DOHH2 (cell line): ENCODE measurements at regions not wholly inside any gene's neighbourhood (a gene's known extent, or its start where the extent isn't known, plus 50 kb on each side); places are given as distances from the start of the nearest gene placed in this dataset.

Source experiments
- CTCF ChIP-seq: fragments of 200-600 bp; sonication (generic); IDR thresholded peaks from one replicate; pipeline ENCODE4 v1.5.1; 2014; ENCODE audit warnings: antibody characterized with exemption, mild to moderate bottlenecking, low read depth, low read length; ENCODE audit not compliant: poor library complexity, severe bottlenecking
- EZH2phosphoT487 ChIP-seq: fragments of 200-600 bp; sonication (generic); IDR thresholded peaks from 2 replicates; pipeline ENCODE4 v1.6.1; 2017; ENCODE audit warnings: borderline replicate concordance, mild to moderate bottlenecking, antibody characterized with exemption, low read length, moderate library complexity, mixed read lengths

GRCh38 chr3:98969295-98969694, 67.8 kb upstream of the DCBLD2 start:
- no peak for TF ChIP-seq CTCF
- TF ChIP-seq EZH2phosphoT487, result no peak
